HL-60 (cell line): ENCODE measurements at regions not wholly inside any gene's neighbourhood (a gene's known extent, or its start where the extent isn't known, plus 50 kb on each side); places are given as distances from the start of the nearest gene placed in this dataset.

ENCODE experiments used
- POLR2AphosphoS5 ChIP-seq: IDR thresholded peaks from 2 replicates; pipeline ENCODE4 v1.6.1; 2012; ENCODE audit warnings: low read depth
- TF ChIP-seq, protein P1 (sequence below): IDR thresholded peaks from one replicate; pipeline ENCODE4 v1.5.1; 2011; ENCODE audit warnings: low read length, control low read depth, inconsistent platforms; ENCODE audit not compliant: insufficient read depth
- TF ChIP-seq, protein P2 (sequence below): IDR thresholded peaks from 2 replicates; pipeline ENCODE4 v1.6.1; 2012; ENCODE audit warnings: low read depth; ENCODE audit not compliant: insufficient replicate concordance

DNA sequence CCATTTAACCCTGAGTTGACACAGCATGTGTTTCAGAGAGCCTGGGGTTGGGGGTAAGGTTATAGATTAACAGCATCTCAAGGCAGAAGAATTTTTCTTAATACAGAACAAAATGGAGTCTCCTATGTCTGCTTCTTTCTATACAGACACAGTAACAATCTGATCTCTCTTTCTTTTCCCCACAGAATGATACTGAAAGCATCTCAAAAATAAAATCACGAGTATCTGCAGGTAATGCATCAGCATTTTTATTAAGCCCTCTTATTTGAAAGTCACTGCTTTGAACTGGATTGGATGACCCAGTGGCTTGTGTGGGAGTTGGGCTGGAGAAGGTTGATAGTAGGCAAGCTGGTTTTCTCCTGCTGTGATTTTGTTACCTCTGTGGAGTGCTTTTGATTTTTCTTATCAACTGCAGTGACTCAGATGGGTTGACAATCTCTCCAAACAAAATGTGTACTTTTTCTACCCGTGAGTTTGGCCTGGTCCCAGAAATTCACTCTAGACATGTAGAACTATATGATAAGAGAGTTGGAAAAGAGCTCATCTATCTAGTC lies 253.5 kb upstream of the PRKCQ start:
- no peak for TF ChIP-seq POLR2AphosphoS5
- TF ChIP-seq, protein P1, sequence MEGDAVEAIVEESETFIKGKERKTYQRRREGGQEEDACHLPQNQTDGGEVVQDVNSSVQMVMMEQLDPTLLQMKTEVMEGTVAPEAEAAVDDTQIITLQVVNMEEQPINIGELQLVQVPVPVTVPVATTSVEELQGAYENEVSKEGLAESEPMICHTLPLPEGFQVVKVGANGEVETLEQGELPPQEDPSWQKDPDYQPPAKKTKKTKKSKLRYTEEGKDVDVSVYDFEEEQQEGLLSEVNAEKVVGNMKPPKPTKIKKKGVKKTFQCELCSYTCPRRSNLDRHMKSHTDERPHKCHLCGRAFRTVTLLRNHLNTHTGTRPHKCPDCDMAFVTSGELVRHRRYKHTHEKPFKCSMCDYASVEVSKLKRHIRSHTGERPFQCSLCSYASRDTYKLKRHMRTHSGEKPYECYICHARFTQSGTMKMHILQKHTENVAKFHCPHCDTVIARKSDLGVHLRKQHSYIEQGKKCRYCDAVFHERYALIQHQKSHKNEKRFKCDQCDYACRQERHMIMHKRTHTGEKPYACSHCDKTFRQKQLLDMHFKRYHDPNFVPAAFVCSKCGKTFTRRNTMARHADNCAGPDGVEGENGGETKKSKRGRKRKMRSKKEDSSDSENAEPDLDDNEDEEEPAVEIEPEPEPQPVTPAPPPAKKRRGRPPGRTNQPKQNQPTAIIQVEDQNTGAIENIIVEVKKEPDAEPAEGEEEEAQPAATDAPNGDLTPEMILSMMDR, result no peak
- TF ChIP-seq, protein P2, sequence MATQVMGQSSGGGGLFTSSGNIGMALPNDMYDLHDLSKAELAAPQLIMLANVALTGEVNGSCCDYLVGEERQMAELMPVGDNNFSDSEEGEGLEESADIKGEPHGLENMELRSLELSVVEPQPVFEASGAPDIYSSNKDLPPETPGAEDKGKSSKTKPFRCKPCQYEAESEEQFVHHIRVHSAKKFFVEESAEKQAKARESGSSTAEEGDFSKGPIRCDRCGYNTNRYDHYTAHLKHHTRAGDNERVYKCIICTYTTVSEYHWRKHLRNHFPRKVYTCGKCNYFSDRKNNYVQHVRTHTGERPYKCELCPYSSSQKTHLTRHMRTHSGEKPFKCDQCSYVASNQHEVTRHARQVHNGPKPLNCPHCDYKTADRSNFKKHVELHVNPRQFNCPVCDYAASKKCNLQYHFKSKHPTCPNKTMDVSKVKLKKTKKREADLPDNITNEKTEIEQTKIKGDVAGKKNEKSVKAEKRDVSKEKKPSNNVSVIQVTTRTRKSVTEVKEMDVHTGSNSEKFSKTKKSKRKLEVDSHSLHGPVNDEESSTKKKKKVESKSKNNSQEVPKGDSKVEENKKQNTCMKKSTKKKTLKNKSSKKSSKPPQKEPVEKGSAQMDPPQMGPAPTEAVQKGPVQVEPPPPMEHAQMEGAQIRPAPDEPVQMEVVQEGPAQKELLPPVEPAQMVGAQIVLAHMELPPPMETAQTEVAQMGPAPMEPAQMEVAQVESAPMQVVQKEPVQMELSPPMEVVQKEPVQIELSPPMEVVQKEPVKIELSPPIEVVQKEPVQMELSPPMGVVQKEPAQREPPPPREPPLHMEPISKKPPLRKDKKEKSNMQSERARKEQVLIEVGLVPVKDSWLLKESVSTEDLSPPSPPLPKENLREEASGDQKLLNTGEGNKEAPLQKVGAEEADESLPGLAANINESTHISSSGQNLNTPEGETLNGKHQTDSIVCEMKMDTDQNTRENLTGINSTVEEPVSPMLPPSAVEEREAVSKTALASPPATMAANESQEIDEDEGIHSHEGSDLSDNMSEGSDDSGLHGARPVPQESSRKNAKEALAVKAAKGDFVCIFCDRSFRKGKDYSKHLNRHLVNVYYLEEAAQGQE, result no peak
